Mesendoderm (in vitro differentiated cells): ENCODE measurements at regions not wholly inside any gene's neighbourhood (a gene's known extent, or its start where the extent isn't known, plus 50 kb on each side); places are given as distances from the start of the nearest gene placed in this dataset.

Experiments used
- DNase-seq: peaks from one replicate; pipeline ENCODE4 v3.0.0; 2013
- H2AK5ac ChIP-seq: 2 replicates; pipeline ENCODE4 v1.6.1; 2013; ENCODE audit warnings: low read length, inconsistent platforms
- H2BK120ac ChIP-seq: 2 replicates; pipeline ENCODE4 v1.6.1; 2013; ENCODE audit warnings: low read depth, mild to moderate bottlenecking, low read length, moderate library complexity, mixed read lengths
- H2BK15ac ChIP-seq: replicated peaks from 2 replicates; pipeline ENCODE4 v1.6.1; 2013; ENCODE audit warnings: low read depth, mild to moderate bottlenecking, moderate library complexity
- H2BK5ac ChIP-seq: 2 replicates; pipeline ENCODE4 v1.6.1; 2013; ENCODE audit warnings: low read length, inconsistent platforms
- H3K18ac ChIP-seq: 2 replicates; pipeline ENCODE4 v1.6.1; 2013; ENCODE audit warnings: mild to moderate bottlenecking, low read length, mixed read lengths
- H3K23ac ChIP-seq: one replicate; pipeline ENCODE4 v1.6.1; 2013; ENCODE audit warnings: low read length
- H3K27ac ChIP-seq: 2 replicates; pipeline ENCODE4 v1.5.1; 2013; ENCODE audit warnings: low read depth, mild to moderate bottlenecking, inconsistent platforms, low read length, moderate library complexity
- H3K27me3 ChIP-seq: 2 replicates; pipeline ENCODE4 v1.6.1; 2013; ENCODE audit warnings: low read length, control low read depth, mild to moderate bottlenecking, inconsistent platforms; ENCODE audit not compliant: insufficient read depth, poor library complexity
- H3K36me3 ChIP-seq: 2 replicates; pipeline ENCODE4 v1.6.1; 2013; ENCODE audit warnings: low read length, inconsistent platforms; ENCODE audit not compliant: control insufficient read depth, insufficient read depth
- H3K4ac ChIP-seq: one replicate; pipeline ENCODE4 v1.6.1; 2013; ENCODE audit warnings: low read depth, mild to moderate bottlenecking, low read length, moderate library complexity
- H3K4me1 ChIP-seq: 2 replicates; pipeline ENCODE4 v1.6.1; 2013; ENCODE audit warnings: low read depth, low read length, inconsistent platforms; ENCODE audit not compliant: control insufficient read depth
- H3K4me2 ChIP-seq: 2 replicates; pipeline ENCODE4 v1.6.1; 2013; ENCODE audit warnings: low read length
- H3K4me3 ChIP-seq: 2 replicates; pipeline ENCODE4 v1.5.1; 2013; ENCODE audit warnings: mild to moderate bottlenecking, low read length
- H3K56ac ChIP-seq: one replicate; pipeline ENCODE4 v1.6.1; 2013; ENCODE audit warnings: low read length
- H3K79me1 ChIP-seq: 2 replicates; pipeline ENCODE4 v1.6.1; 2013; ENCODE audit warnings: low read length, inconsistent platforms
- H3K79me2 ChIP-seq: 2 replicates; pipeline ENCODE4 v1.6.1; 2013; ENCODE audit warnings: mild to moderate bottlenecking, low read length; ENCODE audit not compliant: control insufficient read depth, insufficient read depth
- H3K9ac ChIP-seq: 2 replicates; pipeline ENCODE4 v1.6.1; 2013; ENCODE audit warnings: low read length, inconsistent platforms
- H4K5ac ChIP-seq: one replicate; pipeline ENCODE4 v1.6.1; 2013; ENCODE audit warnings: low read length
- H4K8ac ChIP-seq: one replicate; pipeline ENCODE4 v1.6.1; 2013; ENCODE audit warnings: low read depth, mild to moderate bottlenecking, control low read depth, low read length, moderate library complexity
- WGBS: extraction: QIAGEN DNeasy Blood & Tissue Kit; methylation state at CpG from one replicate; pipeline ENCODE4 v1.1.7; 2013; ENCODE audit warnings: low lambda C conversion rate, missing lambda C conversion rate; ENCODE audit not compliant: insufficient coverage; ENCODE audit errors: extremely low coverage; 5-methylcytosine and 5-hydroxymethylcytosine counted together

- no peak overlapping the region for H3K4me2 ChIP-seq
- WGBS: no CpG with 5 or more reads among the region's 1 CpG
- H2BK15ac ChIP-seq: no peak overlapping the region
- no peak overlapping the region for H3K27ac ChIP-seq
- H3K27me3 ChIP-seq: no peaks in the 10 kb centered on the region
- H3K4me1 ChIP-seq: no peaks in the 10 kb centered on the region
- no peak overlapping the region for H3K56ac ChIP-seq
- no peak for DNase-seq
- H3K9ac ChIP-seq: no peak overlapping the region
- H3K79me2 ChIP-seq: no peaks in the 10 kb centered on the region
- H3K23ac ChIP-seq: no peak overlapping the region
- H2BK5ac ChIP-seq: no peak overlapping the region
- H4K5ac ChIP-seq: no peak overlapping the region
- H3K79me1 ChIP-seq: no peaks in the 10 kb centered on the region
- H3K4me3 ChIP-seq: no peak overlapping the region
- H2BK120ac ChIP-seq: no peak overlapping the region
- H3K18ac ChIP-seq: no peak overlapping the region
- H3K36me3 ChIP-seq: no peaks in the 10 kb centered on the region
- H3K4ac ChIP-seq: no peak overlapping the region
- H4K8ac ChIP-seq: no peak overlapping the region
- H2AK5ac ChIP-seq: no peak overlapping the region
Measured at GRCh38 chrX:34559325-34559724, 97.8 kb downstream of the TMEM47 start.

GRCh38 chrX:34557733-34558132, 99.4 kb downstream of the TMEM47 start:
- Histone ChIP-seq H2BK5ac (no peak overlapping the region), H2BK15ac (no peak overlapping the region), H4K5ac (no peak overlapping the region), H3K79me2 (no peaks in the 10 kb centered on the region), H3K4ac (no peak overlapping the region), H3K9ac (no peak overlapping the region), H3K4me1 (no peaks in the 10 kb centered on the region), H3K56ac (no peak overlapping the region), H3K18ac (no peak overlapping the region), H3K4me2 (no peak overlapping the region), H3K36me3 (no peaks in the 10 kb centered on the region), H3K23ac (no peak overlapping the region), H2AK5ac (no peak overlapping the region), H3K4me3 (no peak overlapping the region), H3K79me1 (no peaks in the 10 kb centered on the region), H2BK120ac (no peak overlapping the region), H3K27me3 (no peaks in the 10 kb centered on the region), H3K27ac (no peak overlapping the region), H4K8ac (no peak overlapping the region)
- peak; percentile 34 for DNase-seq
- WGBS: no CpG with 5 or more reads among the region's 1 CpG

GRCh38 chrX:34555481-34555880, 101.6 kb downstream of the TMEM47 start:
- Histone ChIP-seq H3K36me3 (no peaks in the 10 kb centered on the region), H3K4me2 (no peak overlapping the region), H3K4me3 (no peak overlapping the region), H3K4ac (no peak overlapping the region), H3K23ac (no peak overlapping the region), H3K27ac (no peak overlapping the region), H2AK5ac (no peak overlapping the region), H4K5ac (no peak overlapping the region), H3K79me1 (no peaks in the 10 kb centered on the region), H3K56ac (no peak overlapping the region), H3K27me3 (no peaks in the 10 kb centered on the region), H3K79me2 (no peaks in the 10 kb centered on the region), H2BK120ac (no peak overlapping the region), H2BK5ac (no peak overlapping the region), H3K18ac (no peak overlapping the region), H3K4me1 (no peaks in the 10 kb centered on the region), H4K8ac (no peak overlapping the region), H3K9ac (no peak overlapping the region), H2BK15ac (no peak overlapping the region)
- DNase-seq: no peak
- WGBS: no CpG with 5 or more reads among the region's 6 CpGs

- H2BK5ac ChIP-seq: no peak overlapping the region
- no peak overlapping the region for H4K5ac ChIP-seq
- no peak overlapping the region for H3K18ac ChIP-seq
- no peaks in the 10 kb centered on the region for H3K36me3 ChIP-seq
- WGBS: no CpG with 5 or more reads among the region's 4 CpGs
- no peak overlapping the region for H3K27ac ChIP-seq
- no peak overlapping the region for H3K9ac ChIP-seq
- H3K4ac ChIP-seq: no peak overlapping the region
- no peak overlapping the region for H3K4me2 ChIP-seq
- H3K27me3 ChIP-seq: no peaks in the 10 kb centered on the region
- H2AK5ac ChIP-seq: no peak overlapping the region
- H3K79me1 ChIP-seq: no peaks in the 10 kb centered on the region
- no peak overlapping the region for H2BK120ac ChIP-seq
- H3K23ac ChIP-seq: no peak overlapping the region
- H3K4me1 ChIP-seq: no peaks in the 10 kb centered on the region
- no peak overlapping the region for H2BK15ac ChIP-seq
- no peak for DNase-seq
- H3K79me2 ChIP-seq: no peaks in the 10 kb centered on the region
- H3K56ac ChIP-seq: no peak overlapping the region
- no peak overlapping the region for H4K8ac ChIP-seq
- no peak overlapping the region for H3K4me3 ChIP-seq
Measured at GRCh38 chrX:34546366-34546765, 110.7 kb downstream of the TMEM47 start.

- no peak overlapping the region for H4K5ac ChIP-seq
- H3K9ac ChIP-seq: no peak overlapping the region
- H3K36me3 ChIP-seq: no peaks in the 10 kb centered on the region
- H3K79me1 ChIP-seq: no peaks in the 10 kb centered on the region
- H3K56ac ChIP-seq: no peak overlapping the region
- H2AK5ac ChIP-seq: no peak overlapping the region
- no peak overlapping the region for H3K4me3 ChIP-seq
- no peak overlapping the region for H2BK120ac ChIP-seq
- no peak overlapping the region for H4K8ac ChIP-seq
- H3K4ac ChIP-seq: no peak overlapping the region
- DNase-seq: no peak
- no peak overlapping the region for H2BK5ac ChIP-seq
- no peaks in the 10 kb centered on the region for H3K27me3 ChIP-seq
- H3K4me1 ChIP-seq: no peaks in the 10 kb centered on the region
- H3K79me2 ChIP-seq: no peaks in the 10 kb centered on the region
- no peak overlapping the region for H3K23ac ChIP-seq
- H3K4me2 ChIP-seq: no peak overlapping the region
- no peak overlapping the region for H3K27ac ChIP-seq
- H2BK15ac ChIP-seq: no peak overlapping the region
- H3K18ac ChIP-seq: no peak overlapping the region
Measured at GRCh38 chrX:34528081-34528480, 129.0 kb downstream of the TMEM47 start.

- no CpG with 5 or more reads among the region's 2 CpGs for WGBS
- no peak overlapping the region for H3K27ac ChIP-seq
- H2BK5ac ChIP-seq: no peak overlapping the region
- no peaks in the 10 kb centered on the region for H3K79me2 ChIP-seq
- H2BK15ac ChIP-seq: no peak overlapping the region
- no peak overlapping the region for H3K9ac ChIP-seq
- no peak overlapping the region for H4K5ac ChIP-seq
- H4K8ac ChIP-seq: no peak overlapping the region
- no peaks in the 10 kb centered on the region for H3K27me3 ChIP-seq
- no peaks in the 10 kb centered on the region for H3K36me3 ChIP-seq
- no peaks in the 10 kb centered on the region for H3K79me1 ChIP-seq
- no peak overlapping the region for H2AK5ac ChIP-seq
- no peaks in the 10 kb centered on the region for H3K4me1 ChIP-seq
- H3K4me3 ChIP-seq: no peak overlapping the region
- H3K4me2 ChIP-seq: no peak overlapping the region
- H3K18ac ChIP-seq: no peak overlapping the region
- no peak overlapping the region for H3K56ac ChIP-seq
- no peak overlapping the region for H3K23ac ChIP-seq
- no peak overlapping the region for H2BK120ac ChIP-seq
- H3K4ac ChIP-seq: no peak overlapping the region
- peak; percentile 55 for DNase-seq
Measured at GRCh38 chrX:34521563-34521962, 135.5 kb downstream of the TMEM47 start.
